ENCODE measurements at regions not wholly inside any gene's neighbourhood (a gene's known extent, or its start where the extent isn't known, plus 50 kb on each side); places are given as distances from the start of the nearest gene placed in this dataset.

- no peak for TF ChIP-seq SUZ12 (IDR thresholded peaks at IDR 0.05; ENCODE audit: extremely low read depth, insufficient read depth, insufficient read length)
- no peak for TF ChIP-seq YY1 (IDR thresholded peaks at IDR 0.05; ENCODE audit: insufficient read depth, insufficient read length)
- no peak for TF ChIP-seq ZNF274 (IDR thresholded peaks at IDR 0.05; ENCODE audit: low read depth, low read length)
These were observed 51.0 kb upstream of the PICALM start for GRCh38 chr11:86119906-86120305.

Measured in NT2/D1 (cell line).